Panc1 (cell line): ENCODE measurements at regions not wholly inside any gene's neighbourhood (a gene's known extent, or its start where the extent isn't known, plus 50 kb on each side); places are given as distances from the start of the nearest gene placed in this dataset.

Experiments
- ATAC-seq: fragments of 200-7000 bp; cut with Tn5 transposase; 2 replicates; pipeline ENCODE4 v1.9.1; 2020; ENCODE audit warnings: mild to moderate bottlenecking, moderate library complexity
- BruUV-seq: library from RNA; stranded (reverse); fragments of 400-500 nt; replicated peaks from 2 replicates; lab custom pipeline; 2021; lab: Mats Ljungman, UMichigan
- CTCF ChIA-PET: fragments of 300-600 bp; sonication (Branson Sonifier 250); formaldehyde crosslinking; loops from one replicate; lab custom pipeline; 2022; ENCODE audit warnings: antibody characterized with exemption; lab: Charles Lee
- POLR2A ChIA-PET: fragments of 300-600 bp; sonication (Branson Sonifier 250); formaldehyde crosslinking; loops from one replicate; lab custom pipeline; 2022; ENCODE audit warnings: antibody characterized with exemption; lab: Charles Lee
- DNase-seq: peaks from one replicate; pipeline ENCODE4 v3.0.0-alpha.2; 2010; ENCODE audit warnings: low read depth, low spot score
- H3K27ac ChIP-seq: 2 replicates; pipeline ENCODE4 v1.5.1; 2011; ENCODE audit warnings: mild to moderate bottlenecking, low read length, inconsistent platforms
- H3K27me3 ChIP-seq: fragments of 200-500 bp; sonication (Bioruptor generic); 2 replicates; pipeline ENCODE4 v1.6.0; 2014; ENCODE audit warnings: low read length, inconsistent platforms; ENCODE audit not compliant: control insufficient read depth, insufficient read depth
- H3K36me3 ChIP-seq: fragments of 200-500 bp; sonication (Bioruptor generic); 2 replicates; pipeline ENCODE4 v1.5.1; 2014; ENCODE audit warnings: inconsistent platforms, mild to moderate bottlenecking, low read length, moderate library complexity; ENCODE audit not compliant: control insufficient read depth, insufficient read depth
- H3K4me1 ChIP-seq: 2 replicates; pipeline ENCODE4 v1.5.1; 2011; ENCODE audit warnings: inconsistent platforms, mild to moderate bottlenecking, low read length, moderate library complexity; ENCODE audit not compliant: control insufficient read depth, insufficient read depth
- H3K4me3 ChIP-seq, 2 experiments: 2 replicates each; pipeline ENCODE4 v1.5.1; 2011 to 2012; ENCODE audit warnings: low read depth in 2 of 2, low read length in 2 of 2, mild to moderate bottlenecking in 2 of 2, inconsistent platforms in 1 of 2, moderate library complexity in 1 of 2
- H3K9me3 ChIP-seq: fragments of 200-500 bp; sonication (Bioruptor generic); 2 replicates; pipeline ENCODE4 v1.5.1; 2014; ENCODE audit warnings: low read depth, mild to moderate bottlenecking, inconsistent platforms, low read length, moderate library complexity; ENCODE audit not compliant: control insufficient read depth, insufficient read depth
- POLR2AphosphoS5 ChIP-seq: IDR thresholded peaks from 2 replicates; pipeline ENCODE4 v1.6.1; 2012; ENCODE audit warnings: mild to moderate bottlenecking, low read depth, low read length, moderate library complexity
- SIN3A ChIP-seq: IDR thresholded peaks from 2 replicates; pipeline ENCODE4 v1.6.1; 2012; ENCODE audit warnings: low read depth, mild to moderate bottlenecking, low read length, moderate library complexity, borderline replicate concordance; ENCODE audit not compliant: insufficient read depth
- TCF7L2 ChIP-seq: IDR thresholded peaks from 2 replicates; pipeline ENCODE4 v1.6.1; 2011; ENCODE audit warnings: mild to moderate bottlenecking, low read depth, low read length, inconsistent platforms
- in situ Hi-C: cut with HindIII; loops from 2 replicates; pipeline ENCODE4 v1.10.0; 2016; ENCODE audit warnings: low sequenced_read_pairs, low pct_unique_long_range_greater_than_20kb
- intact Hi-C: fragments of 100-400 bp; cut with micrococcal nuclease; formaldehyde crosslinking; loops from one replicate; pipeline ENCODE4 v1.10.0; 2022; ENCODE audit not compliant: unreplicated experiment
- TF ChIP-seq, protein P1 (sequence below), 2 experiments: IDR thresholded peaks; 2 replicates each; pipeline ENCODE4 v1.6.1; 2011 to 2012; ENCODE audit warnings: low read depth in 2 of 2, control low read depth in 1 of 2, low read length in 1 of 2, mild to moderate bottlenecking in 1 of 2, moderate library complexity in 1 of 2; ENCODE audit not compliant: insufficient read depth in 1 of 2
- TF ChIP-seq, protein P2 (sequence below): fragments of 450-650 bp; IDR thresholded peaks from 2 replicates; pipeline ENCODE4 v1.5.1; 2017; ENCODE audit warnings: mild to moderate bottlenecking

DNA sequence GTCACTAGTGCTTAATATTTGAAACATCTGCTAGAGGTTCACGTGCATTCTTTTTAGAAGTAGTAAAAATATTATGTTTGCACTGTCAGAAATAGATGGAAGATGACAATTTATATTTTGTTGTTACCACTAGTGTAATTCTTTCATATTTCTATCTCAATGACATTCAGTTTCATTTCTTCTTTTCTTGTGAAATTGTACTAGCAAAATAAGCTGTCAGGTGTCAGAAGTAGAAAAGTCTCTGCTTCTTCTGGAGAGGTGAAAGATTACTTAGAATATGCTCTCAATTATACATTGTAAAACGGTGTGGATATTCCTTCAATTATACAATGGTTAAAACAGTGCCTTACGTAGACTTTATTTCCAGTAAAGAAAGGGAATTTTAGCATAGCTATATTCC lies 395.4 kb downstream of the CSNK1G3 start:
- TF ChIP-seq TCF7L2 (no peak), SIN3A (no peak), POLR2AphosphoS5 (no peak)
- TF ChIP-seq, protein P1, sequence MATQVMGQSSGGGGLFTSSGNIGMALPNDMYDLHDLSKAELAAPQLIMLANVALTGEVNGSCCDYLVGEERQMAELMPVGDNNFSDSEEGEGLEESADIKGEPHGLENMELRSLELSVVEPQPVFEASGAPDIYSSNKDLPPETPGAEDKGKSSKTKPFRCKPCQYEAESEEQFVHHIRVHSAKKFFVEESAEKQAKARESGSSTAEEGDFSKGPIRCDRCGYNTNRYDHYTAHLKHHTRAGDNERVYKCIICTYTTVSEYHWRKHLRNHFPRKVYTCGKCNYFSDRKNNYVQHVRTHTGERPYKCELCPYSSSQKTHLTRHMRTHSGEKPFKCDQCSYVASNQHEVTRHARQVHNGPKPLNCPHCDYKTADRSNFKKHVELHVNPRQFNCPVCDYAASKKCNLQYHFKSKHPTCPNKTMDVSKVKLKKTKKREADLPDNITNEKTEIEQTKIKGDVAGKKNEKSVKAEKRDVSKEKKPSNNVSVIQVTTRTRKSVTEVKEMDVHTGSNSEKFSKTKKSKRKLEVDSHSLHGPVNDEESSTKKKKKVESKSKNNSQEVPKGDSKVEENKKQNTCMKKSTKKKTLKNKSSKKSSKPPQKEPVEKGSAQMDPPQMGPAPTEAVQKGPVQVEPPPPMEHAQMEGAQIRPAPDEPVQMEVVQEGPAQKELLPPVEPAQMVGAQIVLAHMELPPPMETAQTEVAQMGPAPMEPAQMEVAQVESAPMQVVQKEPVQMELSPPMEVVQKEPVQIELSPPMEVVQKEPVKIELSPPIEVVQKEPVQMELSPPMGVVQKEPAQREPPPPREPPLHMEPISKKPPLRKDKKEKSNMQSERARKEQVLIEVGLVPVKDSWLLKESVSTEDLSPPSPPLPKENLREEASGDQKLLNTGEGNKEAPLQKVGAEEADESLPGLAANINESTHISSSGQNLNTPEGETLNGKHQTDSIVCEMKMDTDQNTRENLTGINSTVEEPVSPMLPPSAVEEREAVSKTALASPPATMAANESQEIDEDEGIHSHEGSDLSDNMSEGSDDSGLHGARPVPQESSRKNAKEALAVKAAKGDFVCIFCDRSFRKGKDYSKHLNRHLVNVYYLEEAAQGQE (IDR thresholded peaks at IDR 0.05; ENCODE audit: insufficient read depth in 1 of 2, low read depth in 2 of 2, low read length in 1 of 2): no peak
- TF ChIP-seq, protein P2, sequence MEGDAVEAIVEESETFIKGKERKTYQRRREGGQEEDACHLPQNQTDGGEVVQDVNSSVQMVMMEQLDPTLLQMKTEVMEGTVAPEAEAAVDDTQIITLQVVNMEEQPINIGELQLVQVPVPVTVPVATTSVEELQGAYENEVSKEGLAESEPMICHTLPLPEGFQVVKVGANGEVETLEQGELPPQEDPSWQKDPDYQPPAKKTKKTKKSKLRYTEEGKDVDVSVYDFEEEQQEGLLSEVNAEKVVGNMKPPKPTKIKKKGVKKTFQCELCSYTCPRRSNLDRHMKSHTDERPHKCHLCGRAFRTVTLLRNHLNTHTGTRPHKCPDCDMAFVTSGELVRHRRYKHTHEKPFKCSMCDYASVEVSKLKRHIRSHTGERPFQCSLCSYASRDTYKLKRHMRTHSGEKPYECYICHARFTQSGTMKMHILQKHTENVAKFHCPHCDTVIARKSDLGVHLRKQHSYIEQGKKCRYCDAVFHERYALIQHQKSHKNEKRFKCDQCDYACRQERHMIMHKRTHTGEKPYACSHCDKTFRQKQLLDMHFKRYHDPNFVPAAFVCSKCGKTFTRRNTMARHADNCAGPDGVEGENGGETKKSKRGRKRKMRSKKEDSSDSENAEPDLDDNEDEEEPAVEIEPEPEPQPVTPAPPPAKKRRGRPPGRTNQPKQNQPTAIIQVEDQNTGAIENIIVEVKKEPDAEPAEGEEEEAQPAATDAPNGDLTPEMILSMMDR: no peak
- in situ Hi-C loops (no loop called here), intact Hi-C loops (no loop called here)
- ATAC-seq (no peak), DNase-seq (no peak)
- Histone ChIP-seq H3K4me1 (no peaks in the 10 kb centered on the region), H3K36me3 (no peaks in the 10 kb centered on the region), H3K27me3 (no peaks in the 10 kb centered on the region), H3K4me3 (no peak overlapping the region), H3K9me3 (peaks cover 3% of the 10 kb centered on the region; the same call in 1 of the 2 replicates), H3K27ac (no peak overlapping the region; the same call in 1 of the 2 replicates)
- BruUV-seq: no TSS peak
- ChIA-PET CTCF (no interaction called here), POLR2A (no interaction called here)

DNA sequence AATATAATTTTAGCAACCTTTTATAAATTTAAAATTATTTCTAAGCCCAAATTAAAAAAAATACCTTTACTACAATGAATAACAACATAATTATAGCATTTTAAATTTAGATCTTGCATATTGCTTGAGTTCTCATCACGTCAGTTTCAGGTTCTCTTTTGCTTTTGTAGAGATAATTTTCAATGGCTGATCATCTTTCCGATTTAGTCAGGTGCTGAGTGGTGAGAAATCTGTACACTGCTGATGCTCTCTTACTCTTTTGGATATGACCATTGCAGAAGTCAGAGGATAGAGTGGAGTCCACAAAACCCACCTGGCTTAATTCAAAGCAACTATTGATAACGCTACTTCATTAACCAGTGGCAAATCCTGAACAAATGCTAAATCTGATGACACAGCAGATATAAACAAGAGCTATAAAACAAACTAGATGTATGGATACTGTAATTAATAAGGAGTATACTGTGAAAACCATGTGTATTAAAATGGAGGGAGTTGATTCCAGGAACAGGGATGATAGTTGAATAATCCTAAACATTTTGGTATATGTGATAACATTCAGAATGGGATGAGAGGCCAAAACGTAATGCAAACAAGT lies 394.8 kb downstream of the CSNK1G3 start:
- no peak overlapping the region; the same call in 1 of the 2 replicates for H3K27ac ChIP-seq
- no peaks in the 10 kb centered on the region for H3K27me3 ChIP-seq
- CTCF ChIA-PET: no interaction called here
- POLR2A ChIA-PET: no interaction called here
- ATAC-seq: no peak
- TF ChIP-seq SIN3A (no peak), TCF7L2 (no peak), POLR2AphosphoS5 (no peak)
- TF ChIP-seq, protein P2: no peak
- TF ChIP-seq, protein P1 (IDR thresholded peaks at IDR 0.05; ENCODE audit: insufficient read depth in 1 of 2, low read depth in 2 of 2, low read length in 1 of 2): no peak
- no TSS peak for BruUV-seq
- peaks cover 3% of the 10 kb centered on the region; the same call in 1 of the 2 replicates for H3K9me3 ChIP-seq
- no peaks in the 10 kb centered on the region for H3K36me3 ChIP-seq
- intact Hi-C loops (no loop called here), in situ Hi-C loops (no loop called here)
- H3K4me3 ChIP-seq: no peak overlapping the region
- no peaks in the 10 kb centered on the region for H3K4me1 ChIP-seq
- no peak for DNase-seq
